Endothelial cell of umbilical vein (primary cell): ENCODE measurements at regions not wholly inside any gene's neighbourhood (a gene's known extent, or its start where the extent isn't known, plus 50 kb on each side); places are given as distances from the start of the nearest gene placed in this dataset.
A peak's percentile ranks its signal among the peaks of the same experiment; 100 is the strongest.

Experiments used
- BruUV-seq: library from RNA; stranded (reverse); fragments of 400-500 nt; replicated peaks from 2 replicates; lab custom pipeline; 2021; lab: Mats Ljungman, UMichigan
- CTCF ChIA-PET: fragments of 300-600, 350-600 bp; sonication (Branson Sonifier 250); formaldehyde crosslinking; loops from one replicate; lab custom pipeline; 2021; ENCODE audit warnings: antibody characterized with exemption, inconsistent platforms; lab: Charles Lee
- POLR2A ChIA-PET: fragments of 300-600, 350-600 bp; sonication (Branson Sonifier 250); formaldehyde crosslinking; loops from one replicate; lab custom pipeline; 2021; ENCODE audit warnings: antibody characterized with exemption, inconsistent platforms; lab: Charles Lee
- DNase-seq: peaks from one replicate; pipeline ENCODE4 v3.0.0-alpha.2; 2011; ENCODE audit warnings: low read depth, low spot score
- FAIRE-seq: peaks from 2 replicates; lab custom pipeline; 2011; peaks lifted over from hg19 to GRCh38; lab: Jason Lieb, UNC
- H2AFZ ChIP-seq: 2 replicates; pipeline ENCODE4 v1.6.0; 2012; ENCODE audit warnings: low read depth, low read length, control low read depth, inconsistent platforms
- H3K27ac ChIP-seq: 2 replicates; pipeline ENCODE4 v1.5.1; 2011; ENCODE audit warnings: low read depth, mild to moderate bottlenecking, control low read depth, low read length, moderate library complexity; ENCODE audit not compliant: insufficient read depth
- H3K27me3 ChIP-seq, 2 experiments: 2 replicates each; pipeline versions ENCODE4 v1.6.0 to v1.6.1; 2011; ENCODE audit warnings: low read length in 2 of 2, mixed read lengths in 1 of 2; ENCODE audit not compliant: control insufficient read depth in 2 of 2, insufficient read depth in 2 of 2
- H3K36me3 ChIP-seq, 2 experiments: 2 replicates in 1 of 2; 3 replicates in 1 of 2; pipeline ENCODE4 v1.5.1; 2011; ENCODE audit warnings: low read length in 2 of 2, mild to moderate bottlenecking in 1 of 2, moderate library complexity in 1 of 2; ENCODE audit not compliant: control insufficient read depth in 2 of 2, insufficient read depth in 2 of 2; ENCODE audit errors: extremely low read depth in 1 of 2
- H3K4me1 ChIP-seq: 3 replicates; pipeline ENCODE4 v1.5.1; 2011; ENCODE audit warnings: mild to moderate bottlenecking, low read length; ENCODE audit not compliant: control insufficient read depth, insufficient read depth; ENCODE audit errors: extremely low read depth
- H3K4me2 ChIP-seq: 2 replicates; pipeline ENCODE4 v1.6.1; 2011; ENCODE audit warnings: low read length, control low read depth, mixed read lengths; ENCODE audit not compliant: insufficient read depth
- H3K4me3 ChIP-seq, 3 experiments: fragments of 200-600 bp in 1 of 3; sonication (generic), shearing (Covaris generic) in 1 of 3; replicated peaks in 1 of 3; 2 replicates each; pipeline ENCODE4 v1.5.1; 2011 to 2016; ENCODE audit warnings: control low read depth in 3 of 3, low read length in 3 of 3, mild to moderate bottlenecking in 2 of 3, inconsistent platforms in 1 of 3, low read depth in 1 of 3, moderate library complexity in 1 of 3; ENCODE audit not compliant: insufficient read depth in 1 of 3
- H3K79me2 ChIP-seq: 2 replicates; pipeline ENCODE4 v1.6.0; 2012; ENCODE audit warnings: low read length, inconsistent platforms; ENCODE audit not compliant: control insufficient read depth, insufficient read depth
- H3K9ac ChIP-seq: replicated peaks from 2 replicates; pipeline ENCODE3; 2011; ENCODE audit warnings: low read length, control low read depth; ENCODE audit not compliant: insufficient read depth; ENCODE audit errors: extremely low read depth
- H3K9me1 ChIP-seq: replicated peaks from 3 replicates; pipeline ENCODE4 v1.6.0; 2011; ENCODE audit warnings: mild to moderate bottlenecking, low read length; ENCODE audit not compliant: control insufficient read depth, insufficient read depth; ENCODE audit errors: extremely low read depth
- H3K9me3 ChIP-seq: replicated peaks from 2 replicates; pipeline ENCODE4 v1.5.1; 2012; ENCODE audit warnings: low read length, inconsistent platforms; ENCODE audit not compliant: control insufficient read depth, insufficient read depth
- H4K20me1 ChIP-seq: replicated peaks from 2 replicates; pipeline ENCODE3; 2011; ENCODE audit warnings: mild to moderate bottlenecking, low read length; ENCODE audit not compliant: control insufficient read depth, insufficient read depth; ENCODE audit errors: extremely low read depth
- EZH2 ChIP-seq: IDR thresholded peaks from 2 replicates; pipeline ENCODE4 v1.6.1; 2012; ENCODE audit warnings: borderline replicate concordance, low read depth, mild to moderate bottlenecking, moderate library complexity, low read length, inconsistent platforms; ENCODE audit not compliant: severe bottlenecking
- FOS ChIP-seq: IDR thresholded peaks from 2 replicates; pipeline ENCODE4 v1.6.1; 2011; ENCODE audit warnings: mild to moderate bottlenecking, low read length, moderate library complexity, borderline replicate concordance; ENCODE audit not compliant: insufficient read depth
- GATA2 ChIP-seq: IDR thresholded peaks from 2 replicates; pipeline ENCODE4 v1.7.0; 2011; ENCODE audit warnings: low read depth, mild to moderate bottlenecking, moderate library complexity, mixed read lengths, low read length; ENCODE audit not compliant: insufficient read length, insufficient read depth
- JUN ChIP-seq: IDR thresholded peaks from 2 replicates; pipeline ENCODE4 v1.6.1; 2011; ENCODE audit warnings: borderline replicate concordance, low read depth; ENCODE audit not compliant: insufficient read length, insufficient read depth
- MYC ChIP-seq: IDR thresholded peaks from one replicate; pipeline ENCODE4 v1.6.1; 2011; ENCODE audit warnings: mild to moderate bottlenecking, low read depth, low read length
- POLR2A ChIP-seq: IDR thresholded peaks from 2 replicates; pipeline ENCODE4 v1.6.1; 2012; ENCODE audit warnings: low read depth, mild to moderate bottlenecking, control low read depth, low read length
- POLR2AphosphoS5 ChIP-seq: IDR thresholded peaks from 2 replicates; pipeline ENCODE4 v1.6.1; 2012; ENCODE audit warnings: low read depth, mild to moderate bottlenecking, control low read depth, low read length, moderate library complexity; ENCODE audit not compliant: insufficient read depth
- dilution Hi-C: fragments of 300-500 bp; cut with MboI; formaldehyde crosslinking; loops from one replicate; pipeline ENCODE4 v1.15.0; 2019; ENCODE audit warnings: low sequenced_read_pairs; ENCODE audit not compliant: extremely low pct_ligation_motif_present
- intact Hi-C: fragments of 100-400 bp; cut with micrococcal nuclease; formaldehyde crosslinking; loops from one replicate; pipeline ENCODE4 v1.10.0; 2022
- TF ChIP-seq, protein P1 (sequence below): IDR thresholded peaks from 2 replicates; pipeline ENCODE4 v1.6.1; 2011; ENCODE audit not compliant: insufficient read depth, insufficient read length
- TF ChIP-seq, protein P2 (sequence below), 2 donors: IDR thresholded peaks; 1 replicate in 1 of 2; 2 replicates in 1 of 2; pipeline ENCODE4 v1.5.1; 2011; ENCODE audit warnings: low read length in 2 of 2, mild to moderate bottlenecking in 2 of 2, moderate library complexity in 2 of 2, control low read depth in 1 of 2, inconsistent platforms in 1 of 2, low read depth in 1 of 2; ENCODE audit not compliant: insufficient read depth in 1 of 2; ENCODE audit errors: extremely low read depth in 1 of 2

DNA sequence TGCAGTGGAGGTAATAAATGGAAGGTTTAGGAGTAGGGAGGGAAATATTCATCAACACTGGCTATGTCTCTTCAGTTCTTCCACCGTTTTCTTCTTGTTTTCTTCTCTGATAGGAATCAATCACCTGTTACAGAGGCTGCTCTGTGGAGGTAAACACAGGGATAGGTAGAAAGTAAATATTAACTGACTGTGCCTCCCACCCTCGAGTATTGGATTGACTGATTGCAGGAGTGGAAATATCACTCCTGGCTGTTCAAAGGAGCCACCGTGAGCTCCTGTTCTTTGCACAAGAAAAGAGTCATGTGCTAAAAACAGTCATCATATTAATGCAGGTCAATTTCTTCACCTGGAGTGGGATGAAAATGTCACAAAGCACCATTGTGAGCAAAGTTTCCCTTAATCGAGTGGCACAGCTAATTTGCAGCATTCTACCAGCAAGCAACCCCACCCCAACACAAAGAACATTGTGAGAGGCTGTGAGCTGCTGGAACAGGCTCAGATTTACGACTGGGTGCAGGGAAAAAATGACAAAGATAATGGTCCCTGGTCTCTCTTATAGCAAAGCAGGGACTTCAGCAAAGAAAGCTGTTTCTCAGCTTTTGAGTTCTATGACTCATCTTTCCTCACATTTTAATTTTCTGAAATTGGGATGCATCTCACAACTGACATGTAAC, 113.7 kb upstream of the TSPAN5 start:
- POLR2A ChIA-PET, result no interaction called here
- Histone ChIP-seq H2AFZ (no peak overlapping the region), H3K4me2 (no peak overlapping the region), H4K20me1 (no peaks in the 10 kb centered on the region), H3K9me3 (no peaks in the 10 kb centered on the region), H3K9me1 (no peaks in the 10 kb centered on the region), H3K79me2 (no peaks in the 10 kb centered on the region), H3K27ac (no peak overlapping the region), H3K36me3 (no peaks in the 10 kb centered on the region), H3K4me1 (no peaks in the 10 kb centered on the region), H3K4me3 (no peak overlapping the region), H3K9ac (no peak overlapping the region), H3K27me3 (no peaks in the 10 kb centered on the region)
- DNase-seq (no peak), FAIRE-seq (no peak)
- CTCF ChIA-PET, result interaction anchor here (1.5 kb wide), 2 partner anchors 15 to 80 kb away, joined by 3 to 6 read pairs; no protein-coding TSS in a partner anchor
- TF ChIP-seq FOS (peak; percentile 12), POLR2A (no peak), JUN (peak; percentile 27), POLR2AphosphoS5 (no peak)
- TF ChIP-seq, protein P1, sequence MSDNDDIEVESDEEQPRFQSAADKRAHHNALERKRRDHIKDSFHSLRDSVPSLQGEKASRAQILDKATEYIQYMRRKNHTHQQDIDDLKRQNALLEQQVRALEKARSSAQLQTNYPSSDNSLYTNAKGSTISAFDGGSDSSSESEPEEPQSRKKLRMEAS, result no peak
- dilution Hi-C loops (no loop called here), intact Hi-C loops (no loop called here)
- BruUV-seq, result no TSS peak

DNA sequence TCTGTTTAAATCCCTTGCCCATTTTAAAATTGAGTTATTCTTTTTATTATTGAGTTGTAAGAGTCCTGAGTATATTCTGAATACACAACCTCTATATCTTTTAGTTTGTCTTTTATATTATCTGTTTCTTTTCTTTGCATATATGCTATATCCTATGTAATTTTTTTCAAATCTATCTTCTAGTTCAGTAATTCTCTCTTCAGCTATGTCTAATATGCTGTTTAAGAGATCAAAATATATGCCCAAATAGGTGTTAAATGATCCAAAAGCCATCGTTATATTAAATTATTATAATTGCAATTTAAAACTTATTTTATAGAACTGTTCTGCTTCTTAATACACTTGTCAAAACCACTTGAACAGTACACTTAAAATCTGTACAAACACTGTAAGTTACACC, 107.4 kb upstream of the TSPAN5 start:
- ChIA-PET POLR2A (no interaction called here), CTCF (no interaction called here)
- FAIRE-seq (no peak), DNase-seq (no peak)
- Histone ChIP-seq H3K9ac (no peak overlapping the region), H2AFZ (no peak overlapping the region), H3K36me3 (no peaks in the 10 kb centered on the region), H3K4me3 (no peak overlapping the region), H4K20me1 (no peaks in the 10 kb centered on the region), H3K27ac (no peak overlapping the region), H3K4me2 (no peak overlapping the region), H3K9me3 (no peaks in the 10 kb centered on the region), H3K4me1 (no peaks in the 10 kb centered on the region), H3K79me2 (no peaks in the 10 kb centered on the region), H3K27me3 (no peaks in the 10 kb centered on the region), H3K9me1 (no peaks in the 10 kb centered on the region)
- BruUV-seq, result no TSS peak
- TF ChIP-seq POLR2AphosphoS5, result no peak
- TF ChIP-seq EZH2, result no peak
- no peak for TF ChIP-seq FOS
- no peak for TF ChIP-seq MYC
- TF ChIP-seq POLR2A, result no peak
- TF ChIP-seq GATA2, result no peak
- TF ChIP-seq, protein P2, sequence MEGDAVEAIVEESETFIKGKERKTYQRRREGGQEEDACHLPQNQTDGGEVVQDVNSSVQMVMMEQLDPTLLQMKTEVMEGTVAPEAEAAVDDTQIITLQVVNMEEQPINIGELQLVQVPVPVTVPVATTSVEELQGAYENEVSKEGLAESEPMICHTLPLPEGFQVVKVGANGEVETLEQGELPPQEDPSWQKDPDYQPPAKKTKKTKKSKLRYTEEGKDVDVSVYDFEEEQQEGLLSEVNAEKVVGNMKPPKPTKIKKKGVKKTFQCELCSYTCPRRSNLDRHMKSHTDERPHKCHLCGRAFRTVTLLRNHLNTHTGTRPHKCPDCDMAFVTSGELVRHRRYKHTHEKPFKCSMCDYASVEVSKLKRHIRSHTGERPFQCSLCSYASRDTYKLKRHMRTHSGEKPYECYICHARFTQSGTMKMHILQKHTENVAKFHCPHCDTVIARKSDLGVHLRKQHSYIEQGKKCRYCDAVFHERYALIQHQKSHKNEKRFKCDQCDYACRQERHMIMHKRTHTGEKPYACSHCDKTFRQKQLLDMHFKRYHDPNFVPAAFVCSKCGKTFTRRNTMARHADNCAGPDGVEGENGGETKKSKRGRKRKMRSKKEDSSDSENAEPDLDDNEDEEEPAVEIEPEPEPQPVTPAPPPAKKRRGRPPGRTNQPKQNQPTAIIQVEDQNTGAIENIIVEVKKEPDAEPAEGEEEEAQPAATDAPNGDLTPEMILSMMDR (IDR thresholded peaks at IDR 0.05; ENCODE audit: extremely low read depth in 1 of 2, insufficient read depth in 1 of 2, low read depth in 1 of 2, low read length in 2 of 2), result no peak
- TF ChIP-seq, protein P1, result no peak
- intact Hi-C loops (no loop called here), dilution Hi-C loops (no loop called here)
